ENCODE measurements at regions not wholly inside any gene's neighbourhood (a gene's known extent, or its start where the extent isn't known, plus 50 kb on each side); places are given as distances from the start of the nearest gene placed in this dataset.
"Not testable (repeated sequence)": the region's sequence is repeated elsewhere in the genome, so short reads cannot be mapped to it uniquely, and the experiment has no call there.

DNA sequence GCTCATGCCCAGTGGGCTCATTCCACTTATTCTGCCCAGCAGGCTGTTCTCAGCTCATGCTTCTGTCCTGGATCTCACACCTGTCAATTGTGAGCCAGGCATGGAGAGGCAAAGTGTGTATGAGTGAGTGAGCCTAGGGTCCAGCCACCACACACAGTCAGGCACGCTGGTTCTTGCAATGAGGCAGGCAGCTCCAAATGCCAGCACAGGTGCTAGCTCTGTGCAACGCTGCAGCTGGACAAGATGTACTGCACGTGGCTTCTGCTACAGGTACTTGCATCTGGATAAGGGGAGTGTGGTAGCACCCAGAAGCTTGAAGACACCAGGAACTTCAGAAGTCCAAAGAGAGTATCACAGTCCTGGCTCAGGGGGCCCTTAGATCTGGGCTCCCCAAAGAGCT, 1249.4 kb upstream of the IGFBP7 start:
- DNase-seq = no peak

DNA sequence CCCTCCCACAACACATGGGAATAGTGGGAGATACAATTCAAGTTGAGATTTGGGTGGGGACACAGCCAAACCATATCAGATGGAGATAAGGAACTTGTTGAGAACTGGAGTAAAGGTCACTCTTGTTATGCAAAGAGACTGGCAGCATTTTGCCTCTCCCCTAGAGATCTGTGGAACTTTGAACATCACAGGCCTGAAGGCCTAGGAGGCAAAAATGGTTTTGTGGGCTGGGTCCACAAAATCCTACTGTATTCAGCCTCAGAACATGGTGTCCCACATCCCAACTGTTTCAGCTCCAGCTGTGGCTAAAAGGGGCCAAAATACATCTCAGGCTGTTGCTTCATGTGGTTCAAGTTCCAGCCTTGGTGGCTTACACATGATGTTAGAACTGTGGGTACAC, 1247.8 kb upstream of the IGFBP7 start:
- no peak for DNase-seq

DNA sequence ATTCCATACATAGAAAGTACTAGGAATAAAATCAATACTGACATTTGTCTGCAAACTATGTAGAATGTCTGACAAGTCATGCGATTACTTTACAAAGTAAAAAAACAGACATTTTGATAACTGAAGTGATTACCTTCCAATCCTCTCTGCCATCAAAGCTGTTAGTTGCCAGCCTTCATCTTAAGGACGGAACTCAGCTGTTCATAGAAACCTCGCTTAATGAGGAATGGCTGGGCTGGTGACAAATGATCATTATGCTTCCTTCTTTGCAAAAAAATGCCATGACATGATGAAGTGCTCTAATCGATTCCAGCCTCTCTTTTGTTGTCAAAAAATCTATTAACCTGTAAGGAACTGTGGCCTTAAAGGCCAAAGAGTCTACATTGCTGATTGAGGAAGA, 1214.9 kb upstream of the IGFBP7 start:
- no peak for DNase-seq

DNA sequence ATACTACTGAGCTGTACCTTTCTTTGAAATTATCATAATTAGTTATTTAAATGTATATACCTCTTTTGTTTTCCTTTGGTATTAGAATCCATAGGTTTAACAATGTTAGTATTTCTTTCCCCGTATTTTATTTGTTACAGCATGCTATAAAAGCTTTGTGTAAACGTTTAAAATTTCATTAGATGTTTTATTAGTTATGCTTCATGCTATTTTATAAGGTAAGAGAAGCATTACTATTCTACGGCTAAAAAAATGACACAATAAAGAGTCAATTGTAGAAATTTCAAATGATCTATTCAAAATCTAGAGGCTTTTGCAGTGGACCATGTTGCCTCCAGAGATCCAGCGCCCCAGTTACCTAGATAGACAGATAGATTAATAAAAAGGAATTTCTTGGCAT, 1203.3 kb upstream of the IGFBP7 start:
- DNase-seq = no peak

DNA sequence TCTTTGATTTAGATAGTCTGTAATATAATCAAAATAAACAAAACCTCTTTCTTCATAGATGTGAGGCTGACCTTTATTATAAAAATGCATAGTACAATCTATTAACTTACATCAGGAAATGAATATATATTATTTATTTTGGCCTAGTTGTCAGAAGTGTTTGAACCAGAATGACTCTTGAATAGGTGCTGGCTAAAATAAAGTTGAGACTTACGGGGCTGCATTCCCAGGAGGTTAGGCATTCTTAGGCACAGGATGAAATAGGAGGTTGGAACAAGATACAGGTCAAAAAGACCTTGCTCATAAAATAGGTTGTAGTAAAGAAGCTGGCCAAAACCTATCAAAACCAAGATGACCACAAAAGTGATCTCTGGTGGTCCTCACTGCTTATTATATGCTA, 1193.3 kb upstream of the IGFBP7 start:
- no peak for DNase-seq

DNA sequence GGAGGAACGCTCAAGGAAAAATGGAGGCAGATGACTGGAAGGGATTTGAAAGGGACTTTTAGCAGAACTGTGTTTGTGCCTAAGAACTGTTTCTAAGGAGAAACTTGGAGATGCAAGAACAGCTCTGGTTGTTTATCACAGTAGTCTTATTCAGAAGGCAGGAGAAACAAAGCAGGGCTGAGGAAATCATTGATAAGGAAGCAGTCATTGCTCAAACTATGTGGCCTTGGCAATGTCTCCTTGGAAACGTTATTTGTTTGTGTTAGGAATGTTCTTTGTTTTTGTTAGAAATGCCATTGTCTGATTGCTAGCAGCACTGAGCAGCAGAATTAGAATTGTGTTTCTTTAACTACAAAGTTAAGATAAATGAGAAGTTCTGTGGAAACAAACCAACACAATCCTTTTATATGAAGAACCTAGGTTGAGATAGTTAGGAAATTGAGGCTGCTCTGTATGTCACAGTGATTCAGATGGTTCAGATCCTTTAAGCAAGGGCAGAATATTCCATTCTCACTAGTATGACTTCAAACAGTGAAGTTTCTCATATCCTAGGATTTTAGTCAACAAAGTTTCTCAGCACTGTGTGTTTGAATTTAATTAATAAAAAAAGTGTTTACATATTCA, 1191.3 kb upstream of the IGFBP7 start:
- no peak for DNase-seq

DNA sequence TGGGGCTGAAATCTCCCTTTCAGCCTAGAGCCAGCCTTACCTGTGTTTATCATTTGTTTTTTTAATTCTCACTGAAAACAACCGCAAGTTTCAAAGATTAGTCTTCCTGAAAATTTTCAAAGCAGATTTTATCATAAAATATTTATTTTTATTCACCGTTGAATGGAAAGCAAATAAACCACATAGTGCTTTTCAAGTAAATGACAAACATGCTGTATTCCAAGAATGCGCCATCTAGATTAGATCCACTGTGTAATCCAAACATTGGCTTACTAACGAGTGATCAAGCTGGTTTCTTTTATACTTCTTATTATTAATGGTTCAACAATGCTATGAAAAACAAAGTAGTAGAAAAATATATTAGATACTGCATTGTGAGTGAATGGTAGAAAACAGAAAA, 1176.2 kb upstream of the IGFBP7 start:
- DNase-seq = no peak

DNA sequence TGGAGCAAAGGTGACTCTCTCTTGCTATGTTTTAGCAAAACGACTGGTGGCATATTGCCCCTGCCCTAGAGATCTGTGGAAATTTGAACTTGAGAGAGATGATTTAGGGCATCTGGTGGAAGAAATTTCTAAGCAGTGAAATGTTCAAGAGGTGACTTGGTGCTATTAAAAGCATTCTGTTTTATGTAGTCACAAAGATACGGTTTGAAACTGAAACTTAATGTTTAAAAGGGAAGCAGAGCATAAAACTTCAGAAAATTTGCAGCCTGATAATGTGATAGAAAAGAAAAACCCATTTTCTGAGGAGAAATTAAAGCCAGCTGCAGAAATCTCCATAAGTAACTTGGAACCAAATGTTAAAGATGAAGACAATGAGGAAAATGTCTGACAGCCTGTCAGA, 1170.7 kb upstream of the IGFBP7 start:
- DNase-seq = not testable (repeated sequence)

DNA sequence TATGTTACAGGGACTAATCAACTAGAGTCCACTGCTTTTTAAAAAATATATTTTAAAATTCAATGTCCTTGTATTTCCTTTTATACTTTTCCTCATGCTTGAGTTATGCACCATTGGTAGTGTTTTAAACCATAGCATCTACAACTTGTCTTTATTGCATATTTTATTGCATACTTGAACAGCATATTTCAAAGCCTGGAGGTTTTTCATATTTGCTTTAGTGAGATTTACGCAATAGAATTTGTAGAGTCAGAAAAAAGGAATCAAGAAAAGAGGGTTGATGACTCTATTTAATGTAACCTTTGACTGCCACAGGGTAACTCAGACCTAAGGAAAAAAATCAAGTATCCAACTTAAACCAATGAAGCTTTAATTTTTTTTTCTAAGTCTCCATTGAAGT, 1165.7 kb upstream of the IGFBP7 start:
- no peak for DNase-seq

DNA sequence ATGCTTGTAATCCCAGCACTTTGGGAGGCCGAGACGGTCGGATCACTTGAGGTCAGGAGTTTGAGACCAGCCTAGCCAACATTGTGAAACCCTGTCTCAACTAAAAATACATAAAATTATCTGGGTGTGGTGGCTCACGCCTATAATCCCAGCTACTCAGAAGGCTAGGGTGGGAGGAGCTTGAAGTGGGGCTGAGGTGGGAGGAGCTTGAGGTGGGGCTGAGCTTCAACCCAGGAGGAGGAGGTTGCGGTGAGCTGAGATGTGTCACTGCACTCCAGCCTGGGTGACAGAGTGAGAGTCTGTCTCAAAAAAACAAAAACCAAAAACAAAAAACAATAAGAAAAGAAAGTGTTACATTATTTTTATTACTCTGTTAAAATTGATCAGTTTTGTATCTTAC, 1164.4 kb upstream of the IGFBP7 start:
- no peak for DNase-seq

DNA sequence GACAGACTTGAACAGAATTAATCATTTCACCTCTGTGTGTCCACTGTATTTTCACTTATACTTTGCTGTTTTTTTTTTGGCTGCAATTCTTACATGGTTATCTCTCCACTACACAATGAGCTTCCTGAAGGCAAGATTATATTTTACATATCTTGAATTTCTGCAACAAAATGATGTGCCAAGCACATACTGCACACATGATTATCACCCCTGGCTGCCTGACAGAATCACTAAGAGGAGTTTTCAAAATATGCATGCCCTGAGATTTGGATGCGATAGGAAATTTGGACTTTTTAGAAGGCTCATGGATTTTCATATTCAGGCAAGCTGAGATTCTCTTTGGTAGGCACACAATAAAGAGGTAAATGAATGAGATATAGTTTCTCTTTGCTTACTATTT, 1162.1 kb upstream of the IGFBP7 start:
- DNase-seq = no peak

DNA sequence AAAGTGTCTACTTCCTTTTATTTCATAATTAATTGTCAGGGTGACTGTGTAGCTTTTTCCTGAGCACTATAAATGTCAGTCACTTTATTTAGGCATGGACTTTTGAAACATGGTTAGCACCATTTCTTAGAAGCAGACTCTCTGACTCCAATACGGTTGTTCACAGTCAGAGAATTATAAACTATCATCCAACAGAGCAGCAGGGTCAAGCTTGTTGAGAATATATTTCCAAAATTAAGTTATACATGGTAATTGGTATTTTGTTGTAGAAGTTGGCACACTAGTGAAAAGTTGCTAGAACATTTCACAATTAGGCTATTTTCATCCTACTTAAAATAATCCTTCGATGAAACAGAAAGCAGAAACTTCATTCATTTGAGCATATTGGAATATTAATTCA, 1155.5 kb upstream of the IGFBP7 start:
- no peak for DNase-seq

DNA sequence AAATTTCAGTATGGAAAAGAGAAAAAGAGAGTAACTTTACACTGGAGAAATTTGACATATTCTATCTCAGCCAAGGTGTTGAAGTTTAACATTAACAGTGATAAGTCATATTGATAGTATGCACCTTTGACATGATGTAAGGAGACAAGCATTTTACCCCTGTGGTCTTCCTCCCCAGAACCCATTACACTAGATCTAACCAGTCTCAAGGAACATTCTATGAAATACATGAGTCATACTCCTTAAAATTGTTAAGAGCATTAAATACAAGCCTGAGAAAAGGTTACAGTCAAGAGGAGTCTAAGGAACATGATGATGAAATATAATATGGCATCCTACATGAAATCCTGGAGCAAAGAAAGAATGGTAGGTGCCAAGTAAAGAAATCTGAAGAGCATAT, 1151.3 kb upstream of the IGFBP7 start:
- DNase-seq = no peak

DNA sequence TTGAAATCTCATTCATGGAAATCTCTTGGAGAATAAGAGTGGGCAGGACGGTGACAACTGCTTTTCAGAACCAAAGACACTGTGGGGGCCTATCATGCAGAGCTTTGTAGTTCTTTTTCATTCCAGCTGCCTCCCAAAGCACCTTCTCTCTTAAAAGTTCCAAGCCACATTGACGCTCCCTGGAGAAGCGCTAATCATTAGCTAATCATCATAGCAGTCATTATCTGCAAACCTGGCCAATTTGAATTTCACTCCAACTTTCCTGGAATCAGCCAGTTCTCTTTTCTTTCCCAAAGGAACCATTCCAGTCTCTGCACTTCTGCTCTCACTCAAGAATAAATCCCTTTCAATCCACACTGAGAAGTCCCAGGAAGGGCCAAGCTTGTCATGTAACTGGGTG, 1144.1 kb upstream of the IGFBP7 start:
- no peak for DNase-seq

DNA sequence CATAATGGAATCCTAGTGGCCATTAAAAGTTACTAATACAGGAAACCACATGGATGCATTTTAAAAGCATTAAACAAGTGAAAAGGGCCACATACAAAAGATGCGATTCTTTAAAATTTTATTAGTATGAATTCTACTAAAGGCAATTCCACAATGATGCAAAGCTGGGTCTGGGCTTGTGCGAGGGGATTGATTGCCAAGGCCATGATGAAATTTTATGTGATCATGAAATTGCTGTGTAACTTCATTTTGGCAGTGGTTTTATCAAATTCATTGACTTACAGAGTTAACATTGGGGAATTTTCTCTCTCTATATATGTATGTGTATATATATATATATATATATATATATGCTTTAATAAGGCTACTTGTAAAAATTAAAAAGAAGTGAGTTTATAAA, 1142.5 kb upstream of the IGFBP7 start:
- DNase-seq = no peak

DNA sequence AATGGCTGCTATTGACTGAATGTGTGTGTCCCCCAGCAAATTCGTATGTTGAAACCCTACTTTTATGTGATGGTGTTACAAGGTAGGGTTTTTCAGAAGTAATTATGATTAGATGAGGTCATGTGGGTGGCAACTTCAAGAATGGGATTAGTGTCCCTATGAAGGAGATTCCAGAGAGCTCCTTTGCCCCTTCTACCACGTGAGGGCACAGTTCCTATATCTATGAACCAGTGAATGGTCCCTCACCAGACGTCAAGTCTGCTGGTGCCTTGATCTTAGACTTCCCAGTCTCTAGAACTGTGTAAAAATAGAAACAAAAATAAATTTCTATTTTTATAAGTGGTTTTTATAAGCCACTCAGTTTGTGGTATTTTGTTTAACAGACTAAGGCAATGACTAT, 1137.6 kb upstream of the IGFBP7 start:
- DNase-seq = no peak

DNA sequence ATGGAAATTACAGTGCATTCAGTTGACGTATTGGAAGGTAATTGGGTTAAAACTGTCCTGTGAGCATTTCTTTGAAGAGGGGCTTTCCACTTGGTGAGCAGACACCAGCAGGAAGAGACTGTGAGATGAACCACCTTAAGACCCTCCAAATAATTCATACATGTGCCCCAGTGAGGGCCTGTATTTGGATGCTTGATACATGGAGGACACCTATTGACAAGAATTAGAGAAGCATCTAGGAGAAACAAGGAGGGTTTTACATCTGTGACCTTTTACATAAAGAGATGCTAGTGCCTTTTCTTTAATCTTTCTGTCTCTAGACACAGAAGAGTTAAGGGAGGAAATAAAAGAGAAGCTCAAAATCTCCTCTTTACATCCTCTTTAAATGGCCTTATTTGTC, 1115.3 kb upstream of the IGFBP7 start:
- DNase-seq = no peak

DNA sequence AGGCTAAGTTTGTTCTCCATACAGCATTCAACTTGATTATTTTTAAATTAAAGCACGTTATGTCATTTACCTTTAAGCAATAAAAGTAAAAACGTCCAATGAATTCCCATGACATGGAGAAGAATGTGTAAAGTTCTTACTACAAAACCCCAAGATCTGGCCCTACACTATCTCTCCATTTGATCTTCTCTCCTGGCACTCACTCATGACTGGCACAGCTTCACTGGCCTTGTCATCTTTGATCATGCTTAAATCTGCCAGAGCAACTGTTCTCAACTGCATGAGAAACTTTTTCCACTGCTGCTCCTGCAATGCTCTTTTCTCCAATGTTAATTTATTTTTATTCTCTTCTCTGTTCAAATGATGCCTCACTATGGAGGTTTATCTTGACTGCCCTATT, 1109.0 kb upstream of the IGFBP7 start:
- DNase-seq = no peak

DNA sequence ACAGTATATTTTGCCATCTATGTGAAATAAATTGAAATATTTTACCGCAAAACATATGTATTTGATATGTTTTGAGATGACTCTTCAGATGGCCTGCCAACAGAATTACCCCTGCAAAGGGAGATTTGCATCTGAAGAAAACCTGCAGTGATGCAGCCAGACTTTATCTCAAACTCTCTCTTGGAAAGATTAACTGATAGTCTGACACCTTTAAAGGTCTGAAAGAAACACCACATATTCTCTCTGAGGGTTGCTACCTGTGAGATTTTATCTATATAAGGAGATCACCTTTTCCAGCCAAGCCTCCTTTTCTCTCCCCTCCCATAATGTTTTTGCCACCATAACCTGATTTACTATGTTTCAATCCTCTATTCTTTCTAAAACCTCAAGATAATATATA, 1106.3 kb upstream of the IGFBP7 start:
- no peak for DNase-seq

DNA sequence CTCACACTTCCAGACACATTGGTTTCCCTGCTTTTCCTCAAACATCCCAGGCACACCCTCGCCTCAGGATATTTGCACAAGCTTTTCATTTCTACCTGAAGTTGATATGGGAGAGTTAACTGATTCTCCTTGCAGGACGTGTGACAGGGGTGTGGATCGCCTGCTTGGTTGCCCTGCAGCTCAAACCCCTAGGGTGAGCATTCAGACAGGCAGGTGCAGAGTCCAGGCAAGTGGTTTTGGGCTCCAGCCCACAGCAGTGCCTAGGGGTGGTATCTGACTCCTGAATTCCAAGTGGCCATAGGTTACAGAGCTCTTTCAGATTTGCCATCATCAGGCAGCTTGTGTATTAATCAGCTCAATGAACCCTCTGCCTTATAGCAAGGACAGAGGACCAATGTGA, 1104.2 kb upstream of the IGFBP7 start:
- DNase-seq = no peak

DNA sequence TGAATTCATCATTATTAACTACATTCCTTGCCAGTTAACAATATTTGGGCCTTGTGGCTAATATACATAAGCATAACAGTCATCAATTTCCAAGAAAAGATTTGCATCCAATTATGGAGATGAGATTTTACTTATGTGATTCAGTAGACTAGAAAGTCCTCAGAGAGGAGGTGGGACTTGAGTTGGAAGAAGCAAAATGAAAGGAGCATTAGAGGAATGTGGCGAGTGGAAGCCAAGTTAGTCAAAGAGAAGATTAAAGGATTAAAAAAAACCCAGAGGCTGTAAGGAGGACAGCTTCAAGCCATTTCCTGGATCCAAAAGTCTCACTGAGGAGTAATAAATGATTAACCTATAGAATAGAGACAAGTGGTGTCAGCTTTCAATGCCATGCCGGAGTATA, 1099.4 kb upstream of the IGFBP7 start:
- no peak for DNase-seq

DNA sequence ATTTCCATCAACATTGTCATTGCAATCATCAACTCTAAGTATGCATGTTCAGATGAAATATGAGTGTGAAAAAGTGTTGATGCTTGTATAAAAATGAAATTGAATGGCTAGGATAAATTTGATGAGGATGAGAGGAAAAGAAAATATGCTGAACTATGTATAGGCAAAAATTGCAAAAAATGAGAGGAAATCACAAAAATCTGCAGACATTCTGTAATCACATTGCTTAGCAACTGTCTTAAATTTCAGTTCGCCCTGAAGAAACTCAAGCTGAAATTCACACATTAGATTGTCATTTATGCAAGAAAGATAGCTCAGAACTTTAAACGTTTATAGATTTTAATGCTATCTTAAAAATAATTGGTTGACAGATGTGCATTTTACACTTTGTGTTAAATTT, 1098.8 kb upstream of the IGFBP7 start:
- DNase-seq = no peak

DNA sequence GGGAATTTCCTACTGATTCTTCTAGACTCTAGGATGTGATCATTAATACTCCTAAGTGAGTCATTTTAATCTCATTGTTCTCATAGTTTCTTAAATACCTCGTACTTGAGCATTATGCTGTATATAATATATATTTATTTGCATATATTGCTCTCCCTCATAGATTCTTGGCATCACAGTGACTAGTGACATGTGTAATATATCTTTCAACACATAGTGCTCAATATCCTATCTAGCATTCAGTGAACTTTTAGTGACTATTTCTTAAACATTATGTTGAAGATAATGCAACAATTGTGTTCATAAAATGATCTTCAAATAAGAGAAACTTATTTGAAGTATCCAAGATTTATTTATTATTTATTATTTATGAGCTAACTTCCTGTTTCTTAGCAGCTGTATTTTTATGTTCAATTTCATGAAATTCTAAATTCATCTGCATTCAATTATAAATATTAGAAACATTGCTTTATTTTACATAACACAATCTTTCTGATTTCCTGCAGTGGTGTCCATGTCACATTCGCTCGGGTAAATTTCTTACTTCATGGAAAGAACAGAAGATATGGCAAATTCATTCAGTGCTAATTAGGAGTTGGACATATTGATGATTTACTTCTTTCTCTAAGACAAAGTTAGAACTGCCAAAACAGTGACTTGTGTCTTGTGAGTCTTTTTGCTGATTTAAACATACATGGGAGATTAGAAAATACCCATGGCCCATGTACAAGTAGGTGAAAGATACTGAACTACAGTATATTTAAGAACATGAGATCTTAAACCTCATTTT, 1095.5 kb upstream of the IGFBP7 start:
- no peak for DNase-seq

DNA sequence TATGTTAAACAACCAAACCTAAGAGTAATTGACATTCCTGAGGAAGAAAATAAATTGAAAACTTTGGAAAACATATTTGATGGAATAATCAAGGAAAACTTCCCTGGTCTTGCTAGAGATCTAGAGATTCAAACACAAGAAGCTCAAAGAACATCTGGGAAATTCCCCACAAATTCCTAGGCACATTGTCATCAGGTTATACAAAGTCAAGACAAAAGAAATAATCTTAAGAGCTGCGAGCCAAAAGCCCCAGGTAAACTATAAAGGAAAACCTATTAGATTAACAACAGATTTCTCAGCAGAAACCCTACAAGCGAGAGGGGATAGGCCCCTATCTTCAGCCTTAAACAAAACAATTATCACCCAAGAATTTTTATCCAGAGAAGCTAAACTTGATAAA, 1082.0 kb upstream of the IGFBP7 start:
- no peak for DNase-seq

DNA sequence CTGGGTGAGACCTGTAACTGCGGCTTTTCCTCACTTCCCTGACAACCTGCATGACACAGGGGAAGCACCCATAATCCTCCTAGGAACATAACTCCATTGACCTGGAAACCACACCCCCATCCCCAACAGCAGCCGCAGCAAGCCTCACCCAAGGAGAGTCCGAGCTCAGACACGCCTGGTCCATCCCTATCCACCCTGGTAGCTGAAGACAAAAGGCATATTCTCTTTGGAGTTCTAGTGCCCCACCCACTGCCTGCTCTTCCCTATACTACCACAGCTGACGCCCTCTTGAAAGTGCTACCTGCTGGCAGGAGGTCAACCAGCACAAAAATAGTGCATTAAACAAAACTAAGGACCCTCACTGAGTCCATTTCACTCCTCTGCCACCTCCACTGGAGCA, 1080.9 kb upstream of the IGFBP7 start:
- no peak for DNase-seq

Data from activated CD4-positive, alpha-beta T cell treated with anti-CD3 and anti-CD28 coated beads, Interleukin-10, Interleukin-2, amounts not matched to agents 100 ng/mL and 50 ng/mL, durations not matched to agents 16 hours and 8 hours (primary cell).